CD8-positive, alpha-beta memory T cell (primary cell): ENCODE measurements at regions not wholly inside any gene's neighbourhood (a gene's known extent, or its start where the extent isn't known, plus 50 kb on each side); places are given as distances from the start of the nearest gene placed in this dataset.
"Not testable (repeated sequence)": the region's sequence is repeated elsewhere in the genome, so short reads cannot be mapped to it uniquely, and the experiment has no call there.

Source experiments
- CTCF ChIA-PET: fragments of 350-600 bp; sonication (Branson Sonifier 250); formaldehyde crosslinking; loops from one replicate; lab custom pipeline; 2021; ENCODE audit warnings: antibody characterized with exemption; lab: Charles Lee
- POLR2A ChIA-PET: fragments of 350-600 bp; sonication (Branson Sonifier 250); formaldehyde crosslinking; loops from one replicate; lab custom pipeline; 2021; ENCODE audit warnings: antibody characterized with exemption; lab: Charles Lee
- DNase-seq, 5 donors: peaks; one replicate each; pipeline versions ENCODE4 v3.0.0 to v3.0.0-alpha.2; 2020 to 2022; ENCODE audit warnings: mixed read lengths in 1 of 5
- H3K27ac ChIP-seq: one replicate; pipeline ENCODE4 v1.7.0; 2013; ENCODE audit warnings: low read depth, mild to moderate bottlenecking, low read length, moderate library complexity
- H3K27me3 ChIP-seq: 2 replicates; pipeline ENCODE4 v1.7.0; 2013; ENCODE audit warnings: low read length, mild to moderate bottlenecking; ENCODE audit not compliant: insufficient read depth, poor library complexity, severe bottlenecking
- H3K36me3 ChIP-seq: 2 replicates; pipeline ENCODE4 v1.7.0; 2013; ENCODE audit warnings: mild to moderate bottlenecking, low read length, moderate library complexity; ENCODE audit not compliant: insufficient read depth
- H3K4me1 ChIP-seq: 2 replicates; pipeline ENCODE4 v1.7.0; 2013; ENCODE audit warnings: mild to moderate bottlenecking, low read length, moderate library complexity; ENCODE audit not compliant: insufficient read depth
- H3K4me3 ChIP-seq: 2 replicates; pipeline ENCODE4 v1.7.0; 2013; ENCODE audit warnings: mild to moderate bottlenecking, low read length
- H3K9me3 ChIP-seq: 2 replicates; pipeline ENCODE4 v1.7.0; 2013; ENCODE audit warnings: mild to moderate bottlenecking, low read length
- H3K27ac Mint-ChIP-seq, 8 donors: one replicate each; pipeline ENCODE4 v1.8.0; 2020 to 2021; ENCODE audit warnings: mixed read lengths in 8 of 8, mild to moderate bottlenecking in 6 of 8, inconsistent platforms in 3 of 8, moderate library complexity in 3 of 8
- H3K27me3 Mint-ChIP-seq, 2 donors: one replicate each; pipeline ENCODE4 v1.8.0; 2020 to 2021; ENCODE audit warnings: mixed read lengths in 2 of 2, mild to moderate bottlenecking in 1 of 2, moderate library complexity in 1 of 2
- H3K36me3 Mint-ChIP-seq, 3 donors: one replicate each; pipeline ENCODE4 v1.8.0; 2020 to 2021; ENCODE audit warnings: mixed read lengths in 3 of 3, inconsistent platforms in 1 of 3, mild to moderate bottlenecking in 1 of 3
- H3K4me1 Mint-ChIP-seq, 3 donors: one replicate each; pipeline ENCODE4 v1.8.0; 2020 to 2021; ENCODE audit warnings: mixed read lengths in 3 of 3, inconsistent platforms in 1 of 3, mild to moderate bottlenecking in 1 of 3
- H3K4me3 Mint-ChIP-seq, 7 donors: one replicate each; pipeline ENCODE4 v1.8.0; 2020 to 2021; ENCODE audit warnings: mixed read lengths in 7 of 7, mild to moderate bottlenecking in 6 of 7, moderate library complexity in 4 of 7, inconsistent platforms in 2 of 7
- H3K9me3 Mint-ChIP-seq, 5 donors: one replicate each; pipeline ENCODE4 v1.8.0; 2020 to 2022; ENCODE audit warnings: mixed read lengths in 5 of 5, mild to moderate bottlenecking in 3 of 5, moderate library complexity in 2 of 5, inconsistent platforms in 1 of 5

DNA sequence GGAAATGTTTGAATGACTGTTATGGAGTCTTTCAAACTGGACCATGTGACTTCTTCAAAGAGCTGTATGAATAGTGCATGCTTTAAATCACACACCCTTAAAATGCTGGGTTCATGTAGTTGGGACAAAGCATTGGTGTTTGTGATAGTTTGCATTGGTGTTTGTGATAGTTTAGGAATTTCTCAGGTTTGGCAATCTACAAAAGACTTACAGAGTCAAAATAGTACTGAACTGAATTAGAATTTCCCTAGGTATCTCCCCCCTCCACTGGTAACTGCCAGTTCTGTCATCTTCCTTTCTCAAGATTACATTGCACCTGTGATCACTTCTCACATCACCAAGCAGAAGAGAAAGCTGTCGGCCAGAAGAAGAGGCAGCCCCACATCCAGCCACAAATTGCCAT is 261.1 kb downstream of the GATA3 start:
- no peak overlapping the region for H3K4me3 Mint-ChIP-seq
- H3K9me3 Mint-ChIP-seq = no peaks in the 10 kb centered on the region
- no peak overlapping the region for H3K4me3 ChIP-seq
- H3K36me3 ChIP-seq = no peaks in the 10 kb centered on the region
- H3K27me3 Mint-ChIP-seq = no peaks in the 10 kb centered on the region
- H3K27ac ChIP-seq = no peak overlapping the region
- H3K4me1 ChIP-seq = no peaks in the 10 kb centered on the region
- DNase-seq = no peak
- H3K4me1 Mint-ChIP-seq = peaks cover 0 to 8% (median 0%) of the 10 kb centered on the region in 3 donors
- H3K9me3 ChIP-seq = no peaks in the 10 kb centered on the region
- CTCF ChIA-PET = no interaction called here
- POLR2A ChIA-PET = no interaction called here
- peak overlapping the region in 1 of 8 donors; percentile 72 for H3K27ac Mint-ChIP-seq
- H3K36me3 Mint-ChIP-seq = no peaks in the 10 kb centered on the region
- no peaks in the 10 kb centered on the region for H3K27me3 ChIP-seq

DNA sequence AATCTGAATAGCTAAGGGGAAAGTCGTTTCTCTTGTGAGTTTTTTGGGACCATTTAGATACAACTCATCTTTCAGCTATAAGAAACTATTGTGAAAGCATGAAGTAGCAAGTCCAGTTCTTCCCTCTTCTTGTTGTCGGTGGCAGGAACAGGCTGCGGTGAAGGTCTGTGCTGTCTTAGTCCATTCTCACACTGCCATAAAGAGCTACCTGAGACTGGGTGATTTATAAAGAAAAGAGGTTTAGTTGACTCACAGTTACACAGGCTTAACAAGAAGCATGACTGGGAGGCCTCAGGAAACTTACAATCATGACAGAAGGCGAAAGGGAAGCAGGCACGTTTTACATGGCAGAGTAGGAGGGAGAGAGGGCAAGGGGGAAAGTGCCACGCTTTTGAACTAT is 261.8 kb downstream of the GATA3 start:
- Mint-ChIP-seq H3K27ac (no peak overlapping the region), H3K4me1 (peaks cover 0 to 8% (median 0%) of the 10 kb centered on the region in 3 donors)
- CTCF ChIA-PET = interaction anchor here (0.7 kb wide), 1 partner anchor 9 kb away, joined by 3 read pairs; no protein-coding TSS in a partner anchor

DNA sequence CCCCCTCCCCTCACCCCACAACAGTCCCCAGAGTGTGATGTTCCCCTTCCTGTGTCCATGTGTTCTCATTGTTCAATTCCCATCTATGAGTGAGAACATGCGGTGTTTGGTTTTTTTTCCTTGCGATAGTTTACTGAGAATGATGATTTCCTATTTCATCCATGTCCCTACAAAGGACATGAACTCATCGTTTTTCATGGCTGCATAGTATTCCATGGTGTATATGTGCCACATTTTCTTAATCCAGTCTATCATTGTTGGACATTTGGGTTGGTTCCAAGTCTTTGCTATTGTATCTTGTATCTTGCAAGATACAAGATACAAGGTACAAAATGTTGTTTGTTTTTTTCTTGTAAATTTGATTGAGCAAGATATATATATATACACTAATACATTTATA is 263.9 kb downstream of the GATA3 start:
- H3K4me3 Mint-ChIP-seq, H3K4me1 Mint-ChIP-seq, H3K27ac Mint-ChIP-seq, H3K9me3 ChIP-seq, H3K27me3 ChIP-seq, H3K27ac ChIP-seq, H3K9me3 Mint-ChIP-seq, H3K4me3 ChIP-seq, H3K36me3 Mint-ChIP-seq, H3K36me3 ChIP-seq, H3K27me3 Mint-ChIP-seq, H3K4me1 ChIP-seq, DNase-seq, CTCF ChIA-PET: not testable (repeated sequence)
- POLR2A ChIA-PET = interaction anchor here (0.5 kb wide), 1 partner anchor 14 kb away, joined by 4 read pairs; no protein-coding TSS in a partner anchor

More for the DNA sequence above, 261.8 kb downstream of the GATA3 start:
- POLR2A ChIA-PET = no interaction called here
- no peaks in the 10 kb centered on the region for H3K36me3 Mint-ChIP-seq
- Histone ChIP-seq H3K27me3 (no peaks in the 10 kb centered on the region), H3K9me3 (no peaks in the 10 kb centered on the region), H3K36me3 (no peaks in the 10 kb centered on the region), H3K27ac (no peak overlapping the region), H3K4me1 (no peaks in the 10 kb centered on the region), H3K4me3 (no peak overlapping the region)
- no peaks in the 10 kb centered on the region for H3K27me3 Mint-ChIP-seq
- H3K9me3 Mint-ChIP-seq = no peaks in the 10 kb centered on the region
- H3K4me3 Mint-ChIP-seq = no peak overlapping the region
- no peak for DNase-seq

DNA sequence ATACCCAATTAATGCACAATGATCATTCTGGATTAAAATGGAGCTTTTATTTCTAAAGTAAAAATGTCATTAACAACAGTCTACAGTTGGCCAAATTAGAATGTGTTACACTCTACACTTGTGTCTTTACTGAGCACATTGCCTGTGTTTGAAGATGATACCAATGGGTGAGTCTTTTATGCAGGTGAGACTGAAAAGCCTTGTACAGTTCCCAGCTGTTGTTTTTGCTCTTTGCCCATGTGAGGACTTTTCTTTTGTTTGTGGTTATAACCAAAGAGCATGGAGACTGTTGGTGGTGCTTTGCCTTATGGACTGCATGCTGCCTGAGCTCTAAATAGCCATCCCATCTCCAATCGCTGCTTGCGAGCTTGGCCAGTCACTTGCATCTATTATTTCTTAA is 264.5 kb downstream of the GATA3 start:
- no peak overlapping the region for H3K4me3 ChIP-seq
- no peaks in the 10 kb centered on the region for H3K27me3 ChIP-seq
- H3K4me1 ChIP-seq = no peaks in the 10 kb centered on the region
- ChIA-PET CTCF (no interaction called here), POLR2A (interaction anchor here (0.5 kb wide), 1 partner anchor 13 kb away, joined by 4 read pairs; no protein-coding TSS in a partner anchor)
- H3K27me3 Mint-ChIP-seq = no peaks in the 10 kb centered on the region
- no peaks in the 10 kb centered on the region for H3K9me3 ChIP-seq
- no peaks in the 10 kb centered on the region for H3K36me3 Mint-ChIP-seq
- H3K27ac ChIP-seq = no peak overlapping the region
- H3K36me3 ChIP-seq = no peaks in the 10 kb centered on the region
- H3K27ac Mint-ChIP-seq = no peak overlapping the region
- H3K9me3 Mint-ChIP-seq = no peaks in the 10 kb centered on the region
- DNase-seq = no peak
- H3K4me1 Mint-ChIP-seq = peaks cover 0 to 8% (median 0%) of the 10 kb centered on the region in 3 donors
- no peak overlapping the region for H3K4me3 Mint-ChIP-seq

DNA sequence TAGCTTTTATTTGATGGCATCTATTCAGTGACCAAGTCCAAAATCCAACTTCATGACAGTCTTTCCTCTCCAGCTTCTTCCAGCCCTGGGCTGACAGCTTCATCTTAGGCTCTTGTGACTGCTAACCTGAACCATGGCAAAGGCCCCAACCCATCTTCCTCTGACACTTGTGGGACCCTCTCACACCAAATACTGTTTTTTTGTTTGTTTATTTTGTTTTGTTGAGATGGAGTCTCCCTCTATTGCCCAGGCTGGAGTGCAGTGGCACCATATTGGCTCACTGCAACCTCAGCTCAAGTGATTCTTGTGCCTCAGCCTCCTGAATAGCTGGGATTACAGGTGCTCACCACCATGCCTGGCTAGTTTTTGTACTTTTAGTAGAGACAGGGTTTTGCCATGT is 265.2 kb downstream of the GATA3 start:
- DNase-seq = no peak
- Mint-ChIP-seq H3K4me1 (peaks cover 0 to 8% (median 0%) of the 10 kb centered on the region in 3 donors), H3K4me3 (no peak overlapping the region), H3K27me3 (no peaks in the 10 kb centered on the region), H3K9me3 (no peaks in the 10 kb centered on the region), H3K27ac (no peak overlapping the region), H3K36me3 (no peaks in the 10 kb centered on the region)
- ChIA-PET POLR2A (no interaction called here), CTCF (no interaction called here)
- no peaks in the 10 kb centered on the region for H3K4me1 ChIP-seq
- H3K4me3 ChIP-seq = no peak overlapping the region
- no peaks in the 10 kb centered on the region for H3K36me3 ChIP-seq
- H3K27me3 ChIP-seq = no peaks in the 10 kb centered on the region
- no peaks in the 10 kb centered on the region for H3K9me3 ChIP-seq
- no peak overlapping the region for H3K27ac ChIP-seq

DNA sequence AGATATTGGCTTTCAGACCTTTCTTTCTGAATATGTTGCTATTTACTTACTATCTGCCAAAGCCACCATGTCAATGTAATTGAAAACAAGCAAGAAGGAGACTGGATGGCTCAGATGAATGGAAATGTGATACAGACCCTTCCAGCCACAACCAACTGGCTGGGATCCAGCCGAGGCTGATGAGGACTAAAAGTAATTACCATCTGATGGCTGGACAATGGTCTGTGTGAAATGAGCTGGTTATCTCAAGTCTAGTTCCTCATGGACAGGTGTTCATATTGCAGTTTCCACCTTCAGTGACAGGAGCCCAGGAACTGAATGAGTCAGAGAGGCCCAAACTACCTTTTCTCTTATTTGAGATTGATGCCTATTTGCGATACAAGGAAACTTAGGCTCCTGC is 267.5 kb downstream of the GATA3 start:
- H3K27me3 ChIP-seq = no peaks in the 10 kb centered on the region
- Mint-ChIP-seq H3K27me3 (no peaks in the 10 kb centered on the region), H3K27ac (no peak overlapping the region), H3K36me3 (peaks cover 0 to 3% (median 0%) of the 10 kb centered on the region in 3 donors), H3K4me1 (peaks cover 2 to 15% (median 3%) of the 10 kb centered on the region in 3 donors), H3K9me3 (no peaks in the 10 kb centered on the region), H3K4me3 (no peak overlapping the region)
- no peaks in the 10 kb centered on the region for H3K9me3 ChIP-seq
- no peak for DNase-seq
- H3K4me1 ChIP-seq = no peaks in the 10 kb centered on the region
- no peak overlapping the region for H3K4me3 ChIP-seq
- no peak overlapping the region for H3K27ac ChIP-seq
- CTCF ChIA-PET = no interaction called here
- H3K36me3 ChIP-seq = no peaks in the 10 kb centered on the region
- POLR2A ChIA-PET = interaction anchor here (0.6 kb wide), 1 partner anchor 717 kb away, joined by 3 read pairs; no protein-coding TSS in a partner anchor

DNA sequence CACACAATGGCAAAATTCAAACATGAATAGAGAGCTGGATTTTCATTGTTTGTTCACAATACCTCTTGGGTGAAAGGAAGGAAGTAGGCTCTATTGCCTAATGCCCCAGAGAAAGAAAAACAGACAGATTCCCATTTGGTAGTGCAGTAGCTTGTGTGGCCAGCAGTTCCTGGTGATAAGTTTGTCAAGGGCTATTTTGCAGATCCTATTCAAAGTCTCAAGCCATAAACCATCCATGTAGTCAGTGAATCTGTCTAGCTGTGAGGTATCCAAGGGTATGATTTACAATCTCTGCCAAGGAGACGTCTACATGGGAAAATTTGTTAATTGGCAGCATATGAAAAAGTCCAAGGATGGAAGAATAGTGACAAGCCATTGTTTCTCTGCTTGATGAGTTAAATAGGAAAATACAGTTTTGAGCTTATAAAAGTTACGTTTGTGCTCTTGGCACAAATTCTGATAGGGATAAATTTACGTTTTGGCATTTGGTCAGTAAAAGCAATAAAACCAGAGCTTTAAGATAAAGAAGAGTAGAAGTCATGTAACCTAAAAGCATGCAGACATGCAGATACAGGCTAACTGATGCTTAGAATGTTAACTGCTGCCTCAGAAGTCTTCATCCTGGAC is 269.1 kb downstream of the GATA3 start:
- no peak overlapping the region for H3K4me3 ChIP-seq
- no peak for DNase-seq
- no peaks in the 10 kb centered on the region for H3K4me1 ChIP-seq
- no peak overlapping the region for H3K27ac ChIP-seq
- Mint-ChIP-seq H3K36me3 (peaks cover 0 to 3% (median 0%) of the 10 kb centered on the region in 3 donors), H3K9me3 (no peaks in the 10 kb centered on the region), H3K27me3 (no peaks in the 10 kb centered on the region), H3K4me1 (peaks cover 2 to 15% (median 3%) of the 10 kb centered on the region in 3 donors), H3K27ac (no peak overlapping the region), H3K4me3 (no peak overlapping the region)
- POLR2A ChIA-PET = no interaction called here
- no peaks in the 10 kb centered on the region for H3K36me3 ChIP-seq
- no peaks in the 10 kb centered on the region for H3K9me3 ChIP-seq
- CTCF ChIA-PET = interaction anchor here (0.9 to 1.8 kb wide), 2 partner anchors 9 to 80 kb away, joined by 3 to 4 read pairs; no protein-coding TSS in a partner anchor
- no peaks in the 10 kb centered on the region for H3K27me3 ChIP-seq

DNA sequence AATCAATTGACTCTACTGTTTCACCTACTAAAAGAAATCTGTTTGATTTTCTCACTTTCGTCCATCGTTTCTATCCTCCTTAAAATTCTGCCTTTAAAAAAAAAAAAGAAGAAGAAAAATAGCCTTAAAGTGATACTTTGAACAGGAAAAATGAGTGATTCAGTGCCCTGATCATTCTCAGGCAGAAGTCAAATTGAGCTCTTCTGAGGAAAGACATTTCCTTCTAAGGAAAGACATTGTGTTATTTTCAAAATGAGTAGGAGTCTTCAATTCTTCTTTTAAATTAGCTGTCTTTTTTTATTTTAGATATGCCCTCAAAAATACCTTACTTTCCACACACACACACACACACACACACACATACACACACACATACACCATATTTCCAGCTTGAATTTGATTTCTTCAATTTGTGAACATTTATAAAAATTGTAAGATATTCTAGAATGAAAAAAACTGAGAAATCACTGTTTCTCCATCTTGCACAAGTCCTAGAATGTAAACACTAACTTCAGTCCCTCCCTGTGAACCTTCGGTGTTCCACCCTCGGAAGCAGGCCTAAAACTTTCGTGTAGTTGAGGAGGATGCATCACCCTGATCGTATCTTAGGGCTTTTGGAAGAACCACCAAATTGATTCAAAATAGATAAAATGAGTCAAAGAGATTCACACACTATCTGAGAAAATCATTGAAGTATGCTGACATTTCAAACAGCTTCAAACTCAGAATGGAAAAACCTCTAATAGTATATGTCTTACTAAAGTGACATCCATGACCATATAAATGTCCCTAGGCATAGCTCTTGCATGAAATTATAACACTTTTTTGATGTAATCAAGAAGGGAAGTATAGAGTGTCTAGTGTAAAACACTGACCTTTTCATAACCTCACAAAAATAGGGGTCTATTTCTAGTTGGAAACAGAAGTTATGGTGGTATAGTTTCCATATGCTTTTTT is 270.8 kb downstream of the GATA3 start:
- Mint-ChIP-seq H3K27ac (peak overlapping the region in 3 of 8 donors; percentile 19 to 55 (median 44)), H3K27me3 (no peaks in the 10 kb centered on the region), H3K36me3 (peaks cover 0 to 3% (median 0%) of the 10 kb centered on the region in 3 donors), H3K4me3 (no peak overlapping the region), H3K9me3 (no peaks in the 10 kb centered on the region), H3K4me1 (peaks cover 7 to 30% (median 9%) of the 10 kb centered on the region in 3 donors)
- Histone ChIP-seq H3K27ac (no peak overlapping the region), H3K4me3 (no peak overlapping the region), H3K9me3 (no peaks in the 10 kb centered on the region), H3K4me1 (no peaks in the 10 kb centered on the region), H3K27me3 (no peaks in the 10 kb centered on the region), H3K36me3 (no peaks in the 10 kb centered on the region)
- POLR2A ChIA-PET = interaction anchor here (0.6 to 0.7 kb wide), 2 partner anchors 59 to 80 kb away, joined by 3 read pairs; no protein-coding TSS in a partner anchor
- DNase-seq = no peak
- CTCF ChIA-PET = interaction anchor here (0.9 kb wide), 1 partner anchor 9 kb away, joined by 3 read pairs; no protein-coding TSS in a partner anchor
